BLaER1 treated with 17β-estradiol and CSF1 and Interleukin-3, amounts not matched to agents 10 nM and 100 nM (cell line): ENCODE measurements at regions not wholly inside any gene's neighbourhood (a gene's known extent, or its start where the extent isn't known, plus 50 kb on each side); places are given as distances from the start of the nearest gene placed in this dataset.

ENCODE experiments used
- H3K27ac ChIP-seq, 11 experiments: shearing (Covaris generic); formaldehyde crosslinking; 2 replicates each; pipeline ENCODE4 v1.8.1; 2022
- H3K27me3 ChIP-seq, 11 experiments: shearing (Covaris generic); formaldehyde crosslinking; 2 replicates each; pipeline ENCODE4 v1.8.1; 2022
- H3K36me3 ChIP-seq, 11 experiments: shearing (Covaris generic); formaldehyde crosslinking; 2 replicates each; pipeline ENCODE4 v1.8.1; 2022
- H3K4me1 ChIP-seq, 10 experiments: shearing (Covaris generic); formaldehyde crosslinking; 2 replicates each; pipeline ENCODE4 v1.8.1; 2022
- H3K4me2 ChIP-seq, 11 experiments: shearing (Covaris generic); formaldehyde crosslinking; 2 replicates each; pipeline ENCODE4 v1.8.1; 2022
- H3K4me3 ChIP-seq, 10 experiments: shearing (Covaris generic); formaldehyde crosslinking; 2 replicates each; pipeline ENCODE4 v1.8.1; 2022
- H3K9ac ChIP-seq, 11 experiments: shearing (Covaris generic); formaldehyde crosslinking; 2 replicates each; pipeline ENCODE4 v1.8.1; 2022
- H3K9me3 ChIP-seq, 11 experiments: shearing (Covaris generic); formaldehyde crosslinking; replicated peaks in 1 of 11; 2 replicates each; pipeline ENCODE4 v1.8.1; 2022
- H4K20me1 ChIP-seq, 11 experiments: shearing (Covaris generic); formaldehyde crosslinking; 2 replicates each; pipeline ENCODE4 v1.8.1; 2022
- Cebpa-rat ChIP-seq, 11 experiments: shearing (Covaris generic); IDR thresholded peaks; 2 replicates each; pipeline ENCODE4 v1.8.1; 2022

DNA sequence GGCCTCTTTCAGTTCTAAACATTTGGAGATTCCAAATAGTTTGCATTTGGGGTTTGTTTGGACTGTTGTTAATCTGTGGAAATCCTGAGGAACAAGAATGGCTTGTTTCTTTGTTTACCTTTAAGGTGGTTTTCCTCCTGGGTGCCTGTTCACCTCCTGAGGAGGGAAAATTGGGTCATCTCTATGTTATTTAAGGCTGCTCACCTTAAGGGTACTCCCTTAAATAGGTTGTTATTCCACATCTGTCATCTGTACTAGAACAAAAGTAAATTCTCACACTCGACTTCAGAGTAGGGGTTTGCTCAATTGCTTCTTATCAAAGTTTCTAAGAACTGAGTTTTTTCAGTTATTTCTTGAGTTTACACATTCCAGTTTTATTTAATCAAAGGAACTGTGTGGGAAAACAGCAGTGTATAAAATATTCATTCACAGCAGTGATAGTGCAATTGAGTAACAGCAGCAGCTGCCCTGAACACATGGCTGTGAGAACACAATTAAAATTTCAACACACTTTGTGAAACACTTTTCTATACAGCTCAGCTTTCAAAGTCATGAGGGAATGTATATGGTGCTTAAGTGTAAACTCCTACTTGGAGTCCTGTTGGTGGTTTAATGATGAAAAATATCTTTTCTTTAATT is 238.5 kb upstream of the PGRMC2 start:
- peak overlapping the region in 8 of 11 experiments; percentile 53 to 72 (median 60); a peak in 15 of 22 replicates for H3K4me2 ChIP-seq
- peak overlapping the region in 7 of 11 experiments; percentile 24 to 56 (median 43); a peak in 9 of 22 replicates for H3K27ac ChIP-seq
- no peaks in the 10 kb centered on the region for H4K20me1 ChIP-seq
- no peaks in the 10 kb centered on the region for H3K9me3 ChIP-seq
- H3K36me3 ChIP-seq: no peaks in the 10 kb centered on the region
- no peak overlapping the region for H3K4me3 ChIP-seq
- no peaks in the 10 kb centered on the region for H3K27me3 ChIP-seq
- no peak for TF ChIP-seq Cebpa-rat (IDR thresholded peaks at IDR 0.05)
- H3K9ac ChIP-seq: no peak overlapping the region
- peaks cover 5 to 32% (median 17%) of the 10 kb centered on the region in 10 experiments; a peak in 17 of 20 replicates for H3K4me1 ChIP-seq

DNA sequence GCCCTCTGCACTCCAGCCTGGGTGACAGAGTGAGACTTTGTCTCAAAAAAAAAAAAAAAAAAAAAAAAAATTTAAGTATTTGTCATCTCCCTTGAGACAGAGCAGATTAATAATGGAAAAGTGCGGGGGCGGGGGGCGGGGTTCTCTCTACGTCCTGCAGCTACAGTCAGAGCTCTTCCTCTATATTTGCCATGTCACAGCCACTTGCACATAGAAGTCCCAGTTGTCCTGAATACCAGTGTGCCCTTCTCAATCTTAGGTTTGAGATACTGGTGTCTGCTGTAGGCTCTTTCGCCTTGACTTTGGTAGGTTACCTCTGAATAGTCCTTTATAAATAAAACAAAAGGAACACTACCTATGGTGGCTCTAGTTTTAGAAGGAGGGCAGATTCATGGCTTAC is 237.8 kb upstream of the PGRMC2 start:
- Histone ChIP-seq H3K9ac (no peak overlapping the region), H4K20me1 (no peaks in the 10 kb centered on the region), H3K36me3 (no peaks in the 10 kb centered on the region), H3K9me3 (no peaks in the 10 kb centered on the region), H3K27me3 (no peaks in the 10 kb centered on the region), H3K4me1 (peaks cover 5 to 32% (median 17%) of the 10 kb centered on the region in 10 experiments; a peak in 17 of 20 replicates), H3K4me2 (peak overlapping the region in 10 of 11 experiments; percentile 7 to 72 (median 56); a peak in 16 of 22 replicates), H3K27ac (peak overlapping the region in 8 of 11 experiments; percentile 24 to 56 (median 40); a peak in 9 of 22 replicates), H3K4me3 (no peak overlapping the region)
- no peak for TF ChIP-seq Cebpa-rat (IDR thresholded peaks at IDR 0.05)

DNA sequence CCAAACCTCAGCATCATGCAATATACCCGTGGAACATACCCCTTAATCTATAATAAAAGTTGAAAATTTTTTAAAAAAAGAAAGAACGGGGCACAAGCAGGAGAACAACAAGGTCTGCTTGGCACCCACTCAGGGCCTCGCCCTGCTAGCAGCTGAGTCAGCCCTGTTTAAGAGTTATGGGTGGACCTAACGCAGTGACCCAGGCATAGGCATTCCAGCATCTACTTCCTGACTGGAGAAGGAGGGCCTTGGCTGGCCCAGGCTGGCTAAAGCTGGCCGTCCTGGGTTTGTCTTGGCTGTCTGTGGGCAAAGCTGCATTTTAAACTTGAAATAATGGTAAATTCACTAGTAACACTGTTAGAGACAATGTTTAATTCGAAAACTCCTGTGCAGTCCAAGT is 236.7 kb upstream of the PGRMC2 start:
- no peaks in the 10 kb centered on the region for H3K9me3 ChIP-seq
- H3K4me2 ChIP-seq: peak overlapping the region in 4 of 11 experiments; percentile 52 to 66 (median 58); a peak in 7 of 22 replicates
- H3K27ac ChIP-seq: peak overlapping the region in 1 of 11 experiments; percentile 14; a peak in 4 of 22 replicates
- H3K27me3 ChIP-seq: no peaks in the 10 kb centered on the region
- no peaks in the 10 kb centered on the region for H4K20me1 ChIP-seq
- TF ChIP-seq Cebpa-rat (IDR thresholded peaks at IDR 0.05): no peak
- no peaks in the 10 kb centered on the region for H3K36me3 ChIP-seq
- peaks cover 5 to 34% (median 17%) of the 10 kb centered on the region in 10 experiments; a peak in 17 of 20 replicates for H3K4me1 ChIP-seq
- no peak overlapping the region for H3K4me3 ChIP-seq
- H3K9ac ChIP-seq: no peak overlapping the region

DNA sequence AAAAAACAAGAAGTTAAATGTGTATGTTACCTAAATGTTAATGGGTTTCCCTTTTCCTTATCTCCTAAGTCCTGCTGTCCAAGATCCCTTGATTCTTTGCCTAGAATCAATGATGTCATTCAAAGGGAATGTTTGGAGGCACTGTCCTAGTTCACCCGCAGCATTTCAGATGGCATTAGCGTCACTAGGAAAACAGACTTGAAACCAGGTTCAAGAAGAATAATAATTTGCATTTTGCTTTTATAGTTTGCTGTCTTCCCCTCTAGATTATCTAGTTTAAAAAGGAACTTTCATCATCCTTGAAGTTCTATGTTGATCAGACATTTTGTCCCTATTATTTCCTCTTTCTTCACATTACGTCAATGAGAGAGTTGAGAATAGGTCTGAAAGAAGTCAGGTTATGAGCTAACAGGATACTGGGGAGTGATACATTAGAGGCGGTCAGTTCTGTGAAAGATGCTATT is 234.1 kb upstream of the PGRMC2 start:
- Histone ChIP-seq H3K9me3 (no peaks in the 10 kb centered on the region), H3K27ac (no peak overlapping the region), H3K4me1 (peaks cover 5 to 61% (median 38%) of the 10 kb centered on the region in 10 experiments; a peak in 18 of 20 replicates), H3K27me3 (no peaks in the 10 kb centered on the region), H3K4me2 (no peak overlapping the region; a peak in 1 of 22 replicates), H4K20me1 (no peaks in the 10 kb centered on the region), H3K9ac (no peak overlapping the region), H3K36me3 (no peaks in the 10 kb centered on the region), H3K4me3 (no peak overlapping the region)
- TF ChIP-seq Cebpa-rat (IDR thresholded peaks at IDR 0.05): no peak

DNA sequence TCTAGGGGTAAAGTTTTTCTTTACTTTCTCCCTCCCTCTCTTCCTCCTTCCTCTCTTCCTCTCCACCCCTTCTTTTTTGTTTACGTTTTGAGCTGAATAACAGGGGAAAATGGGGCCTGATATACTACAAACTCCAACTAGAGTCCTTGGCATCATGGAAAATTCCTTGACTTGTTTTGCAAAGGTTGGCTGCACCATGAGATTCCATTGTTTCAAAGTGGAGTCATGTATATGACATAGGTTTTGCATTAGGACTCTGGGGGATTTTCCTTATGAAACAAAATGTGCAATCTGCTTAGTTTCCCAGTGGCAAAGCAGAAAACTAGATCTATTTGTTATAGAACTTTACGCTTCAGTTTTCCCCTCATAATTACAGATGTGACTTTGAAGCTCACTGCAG is 233.5 kb upstream of the PGRMC2 start:
- no peak for TF ChIP-seq Cebpa-rat (IDR thresholded peaks at IDR 0.05)
- Histone ChIP-seq H3K9me3 (no peaks in the 10 kb centered on the region), H3K4me2 (no peak overlapping the region), H3K27me3 (no peaks in the 10 kb centered on the region), H3K9ac (no peak overlapping the region), H4K20me1 (no peaks in the 10 kb centered on the region), H3K27ac (0 out of 22 replicates have a peak overlapping the region, but pooled peaks of 1 of the 11 experiments have one; percentile 7), H3K4me1 (peaks cover 5 to 61% (median 36%) of the 10 kb centered on the region in 10 experiments; a peak in 18 of 20 replicates), H3K4me3 (no peak overlapping the region), H3K36me3 (no peaks in the 10 kb centered on the region)

DNA sequence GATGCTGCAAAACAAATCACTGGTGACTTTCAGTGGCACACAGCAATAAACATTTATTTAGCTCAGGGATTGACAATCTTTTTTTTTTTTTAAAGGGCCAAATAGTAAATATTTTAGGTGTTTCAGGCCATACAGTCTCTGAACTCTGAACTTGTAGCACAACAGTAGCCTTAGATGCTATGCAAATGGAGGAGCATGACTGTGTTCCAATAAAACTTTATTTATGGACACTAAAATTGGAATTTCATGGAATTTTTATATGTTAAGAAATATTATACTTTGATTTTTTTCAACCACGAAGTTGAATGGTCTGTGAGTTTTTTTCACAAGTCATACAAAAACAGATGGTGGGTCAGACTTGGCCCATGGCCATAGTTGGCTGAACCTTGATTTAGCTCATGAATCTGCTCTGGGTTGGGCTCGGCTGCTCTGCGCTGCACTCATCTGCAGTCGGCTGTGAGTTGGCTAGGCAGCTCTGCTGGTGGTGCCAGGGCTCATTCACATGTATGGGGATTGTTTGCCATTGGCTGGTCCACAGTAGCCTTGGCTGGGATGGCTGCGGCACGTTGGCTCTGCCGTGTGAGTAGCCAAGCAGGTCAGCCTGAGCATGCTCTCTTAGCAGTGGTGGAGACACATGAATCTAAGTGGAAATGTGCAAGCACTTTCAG is 231.7 kb upstream of the PGRMC2 start:
- H3K4me2 ChIP-seq: peak overlapping the region in 1 of 11 experiments; percentile 1; a peak in 1 of 22 replicates
- no peaks in the 10 kb centered on the region for H4K20me1 ChIP-seq
- no peak overlapping the region for H3K9ac ChIP-seq
- no peaks in the 10 kb centered on the region for H3K36me3 ChIP-seq
- peak overlapping the region in 6 of 11 experiments; percentile 7 to 76 (median 70); a peak in 7 of 22 replicates for H3K27ac ChIP-seq
- no peaks in the 10 kb centered on the region for H3K27me3 ChIP-seq
- H3K4me1 ChIP-seq: peaks cover 0 to 42% (median 20%) of the 10 kb centered on the region in 10 experiments; a peak in 17 of 20 replicates
- H3K4me3 ChIP-seq: no peak overlapping the region
- TF ChIP-seq Cebpa-rat (IDR thresholded peaks at IDR 0.05): no peak
- peaks cover 0 to 8% (median 6%) of the 10 kb centered on the region in 11 experiments; a peak in 9 of 22 replicates for H3K9me3 ChIP-seq

DNA sequence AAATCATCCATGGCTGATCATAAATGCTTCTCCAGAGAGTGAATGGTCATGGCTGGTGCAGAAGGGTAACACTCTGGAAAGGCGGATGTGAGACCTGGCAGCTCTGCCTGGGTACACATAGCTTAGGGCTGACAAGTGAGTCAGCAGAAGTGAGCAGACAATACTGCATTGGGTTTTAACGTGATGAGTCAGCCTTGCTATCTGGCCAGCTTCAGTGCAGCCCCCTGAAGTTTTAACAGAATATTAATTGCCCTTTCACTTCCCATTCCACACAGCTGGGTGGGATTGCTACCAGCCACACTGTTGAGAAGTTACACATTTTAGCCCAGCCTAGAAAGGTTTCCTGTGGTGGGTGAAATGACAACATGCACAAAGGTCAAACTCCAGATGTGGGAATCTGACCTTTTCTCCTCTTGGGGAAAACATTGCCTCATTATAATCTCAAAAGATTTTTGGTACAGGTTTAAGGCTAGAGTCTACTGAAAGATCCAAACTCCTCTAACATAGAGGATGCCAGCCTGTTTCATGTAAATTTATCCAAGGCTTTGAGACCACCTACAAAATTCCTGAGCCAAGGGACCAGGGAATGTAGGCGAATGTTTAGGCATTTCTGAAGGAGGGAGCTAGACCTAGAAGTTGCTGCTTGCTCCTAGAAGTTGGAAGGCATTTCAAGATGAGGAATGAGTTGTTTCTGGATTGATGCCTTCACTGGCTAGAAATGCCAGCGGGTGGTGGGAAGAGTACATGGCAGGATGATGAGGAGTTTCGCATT is 230.3 kb upstream of the PGRMC2 start:
- Histone ChIP-seq H3K9me3 (peaks cover 0 to 11% (median 10%) of the 10 kb centered on the region in 11 experiments; a peak in 10 of 22 replicates), H3K9ac (peak overlapping the region in 5 of 11 experiments; percentile 18 to 51 (median 41); a peak in 7 of 22 replicates), H3K27ac (peak overlapping the region in 9 of 11 experiments; percentile 26 to 76 (median 73); a peak in 18 of 22 replicates), H3K27me3 (no peaks in the 10 kb centered on the region), H3K4me2 (peak overlapping the region in 9 of 11 experiments; percentile 44 to 76 (median 67); a peak in 18 of 22 replicates), H3K4me1 (peaks cover 0 to 51% (median 24%) of the 10 kb centered on the region in 10 experiments; a peak in 17 of 20 replicates), H3K36me3 (no peaks in the 10 kb centered on the region), H3K4me3 (no peak overlapping the region), H4K20me1 (no peaks in the 10 kb centered on the region)
- TF ChIP-seq Cebpa-rat (IDR thresholded peaks at IDR 0.05): peak in 5 of 11 experiments; percentile 5 to 54 (median 24); a peak in 3 of 22 replicates

DNA sequence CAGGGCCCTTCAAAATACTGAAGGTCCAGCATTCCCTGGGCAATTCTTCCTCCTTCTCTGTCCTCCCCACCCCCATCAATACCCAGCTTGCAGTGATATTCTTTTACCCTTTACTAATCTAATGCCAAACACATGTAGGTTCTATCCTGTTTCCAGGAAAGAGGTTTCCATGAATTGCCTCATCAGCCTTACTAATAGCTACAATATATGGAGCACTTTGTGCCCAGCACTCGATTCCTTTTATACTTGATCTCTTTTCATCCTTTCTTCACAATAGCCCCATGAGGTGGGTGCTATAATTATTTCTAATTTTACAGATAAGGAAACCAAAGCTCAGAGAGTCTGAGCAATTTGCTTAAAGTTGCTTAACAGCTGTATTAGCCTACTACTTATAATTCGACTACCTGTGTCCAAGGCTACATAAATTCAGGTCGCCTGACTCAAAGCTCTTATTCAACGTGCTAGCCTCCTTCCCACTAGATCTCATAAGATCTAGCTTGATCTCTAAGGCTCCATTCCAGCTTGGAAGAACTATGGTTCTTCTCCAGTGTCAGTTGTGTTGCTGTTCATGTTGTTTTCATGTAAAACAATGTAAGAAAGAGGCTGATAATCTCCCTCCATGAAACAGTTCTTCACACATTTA is 229.6 kb upstream of the PGRMC2 start:
- no peak for TF ChIP-seq Cebpa-rat (IDR thresholded peaks at IDR 0.05)
- Histone ChIP-seq H3K36me3 (no peaks in the 10 kb centered on the region), H4K20me1 (no peaks in the 10 kb centered on the region), H3K27ac (peak overlapping the region in 8 of 11 experiments; percentile 11 to 74 (median 68); a peak in 16 of 22 replicates), H3K9me3 (peaks cover 0 to 11% (median 10%) of the 10 kb centered on the region in 11 experiments; a peak in 10 of 22 replicates), H3K4me3 (no peak overlapping the region), H3K4me2 (peak overlapping the region in 9 of 11 experiments; percentile 44 to 76 (median 67); a peak in 17 of 22 replicates), H3K27me3 (no peaks in the 10 kb centered on the region), H3K4me1 (peaks cover 0 to 58% (median 27%) of the 10 kb centered on the region in 10 experiments; a peak in 17 of 20 replicates), H3K9ac (peak overlapping the region in 4 of 11 experiments; percentile 1 to 45 (median 24); a peak in 6 of 22 replicates)
